Gastrocnemius medialis (tissue), 4 donors: ENCODE measurements at regions not wholly inside any gene's neighbourhood (a gene's known extent, or its start where the extent isn't known, plus 50 kb on each side); places are given as distances from the start of the nearest gene placed in this dataset.

ENCODE experiments used
- POLR2A ChIP-seq, 2 donors: fragments of 450-650 bp; IDR thresholded peaks; one replicate each; pipeline ENCODE4 v1.6.1; 2017; ENCODE audit warnings: antibody characterized with exemption in 2 of 2, mild to moderate bottlenecking in 2 of 2, moderate library complexity in 2 of 2
- TF ChIP-seq, protein P1 (sequence below), 5 experiments: fragments of 450-650 bp in 3 of 5; fragments of 200-600 bp in 2 of 5; sonication (generic) in 2 of 5; IDR thresholded peaks in 4 of 5; conservative IDR thresholded peaks in 1 of 5; 1 replicate in 4 of 5; 2 replicates in 1 of 5; pipeline ENCODE4 v1.5.1; 2016 to 2019; ENCODE audit warnings: antibody characterized with exemption in 5 of 5, mild to moderate bottlenecking in 3 of 5, moderate library complexity in 3 of 5

DNA sequence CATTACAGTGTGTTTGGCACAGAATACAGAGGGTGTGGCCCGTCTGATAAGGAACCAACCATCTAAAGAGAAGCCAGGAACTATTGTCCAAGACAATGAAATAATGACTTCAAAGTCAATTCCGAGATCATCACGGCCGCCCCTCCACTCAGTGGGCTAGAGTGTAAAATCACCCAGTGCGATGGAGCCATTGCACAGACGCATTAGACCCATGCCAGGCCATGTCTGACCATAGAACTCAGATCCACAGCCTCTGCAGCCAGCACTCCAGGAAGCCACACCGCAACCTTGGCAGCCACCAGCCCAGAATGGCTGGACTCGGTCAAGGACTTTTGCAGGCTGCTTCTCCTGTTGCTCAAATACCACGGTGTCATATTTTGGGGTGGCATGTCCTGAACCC is 835.7 kb downstream of the DCDC2C start:
- TF ChIP-seq, protein P1, sequence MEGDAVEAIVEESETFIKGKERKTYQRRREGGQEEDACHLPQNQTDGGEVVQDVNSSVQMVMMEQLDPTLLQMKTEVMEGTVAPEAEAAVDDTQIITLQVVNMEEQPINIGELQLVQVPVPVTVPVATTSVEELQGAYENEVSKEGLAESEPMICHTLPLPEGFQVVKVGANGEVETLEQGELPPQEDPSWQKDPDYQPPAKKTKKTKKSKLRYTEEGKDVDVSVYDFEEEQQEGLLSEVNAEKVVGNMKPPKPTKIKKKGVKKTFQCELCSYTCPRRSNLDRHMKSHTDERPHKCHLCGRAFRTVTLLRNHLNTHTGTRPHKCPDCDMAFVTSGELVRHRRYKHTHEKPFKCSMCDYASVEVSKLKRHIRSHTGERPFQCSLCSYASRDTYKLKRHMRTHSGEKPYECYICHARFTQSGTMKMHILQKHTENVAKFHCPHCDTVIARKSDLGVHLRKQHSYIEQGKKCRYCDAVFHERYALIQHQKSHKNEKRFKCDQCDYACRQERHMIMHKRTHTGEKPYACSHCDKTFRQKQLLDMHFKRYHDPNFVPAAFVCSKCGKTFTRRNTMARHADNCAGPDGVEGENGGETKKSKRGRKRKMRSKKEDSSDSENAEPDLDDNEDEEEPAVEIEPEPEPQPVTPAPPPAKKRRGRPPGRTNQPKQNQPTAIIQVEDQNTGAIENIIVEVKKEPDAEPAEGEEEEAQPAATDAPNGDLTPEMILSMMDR (IDR thresholded peaks at IDR 0.05 in 4 of 5, conservative IDR thresholded peaks at IDR 0.05 in 1 of 5), result no peak
- TF ChIP-seq POLR2A (IDR thresholded peaks at IDR 0.05), result no peak
